HCT116 (cell line): ENCODE measurements at regions not wholly inside any gene's neighbourhood (a gene's known extent, or its start where the extent isn't known, plus 50 kb on each side); places are given as distances from the start of the nearest gene placed in this dataset.

Experiments used
- ATAC-seq: fragments of 200-7000 bp; cut with Tn5 transposase; 2 replicates; pipeline ENCODE4 v1.9.1; 2020; ENCODE audit warnings: mild to moderate bottlenecking, moderate library complexity
- BruUV-seq: library from RNA; stranded (reverse); fragments of 400-500 nt; replicated peaks from 2 replicates; lab custom pipeline; 2021; lab: Mats Ljungman, UMichigan
- CTCF ChIA-PET: fragments of 300-600 bp; sonication (Branson Sonifier 250); formaldehyde crosslinking; loops from one replicate; lab custom pipeline; 2021; ENCODE audit warnings: antibody characterized with exemption; lab: Charles Lee
- POLR2A ChIA-PET: fragments of 300-600, 350-600 bp; sonication (Branson Sonifier 250); formaldehyde crosslinking; loops from one replicate; lab custom pipeline; 2021; ENCODE audit warnings: antibody characterized with exemption; lab: Charles Lee
- RAD21 ChIA-PET, 2 experiments: fragments of 300-600 bp; sonication (Branson Sonifier 250); formaldehyde crosslinking; loops; one replicate each; lab custom pipeline; 2023; ENCODE audit warnings: low total read pairs in 2 of 2; ENCODE audit not compliant: uncharacterized antibody in 2 of 2, unreplicated experiment in 2 of 2, low non-redundant PET in 1 of 2; lab: Charles Lee
- DNase-seq: peaks from one replicate; pipeline ENCODE4 v3.0.0-alpha.2; 2010; ENCODE audit warnings: low read depth, low spot score
- H2AFZ ChIP-seq: fragments of 200-600 bp; shearing (Covaris generic), sonication (generic); 2 replicates; pipeline ENCODE4 v1.6.1; 2017; ENCODE audit warnings: low read depth, mixed run types, mixed read lengths, antibody characterized with exemption, low read length; ENCODE audit not compliant: poor library complexity, severe bottlenecking
- H3K27ac ChIP-seq: 2 replicates; pipeline ENCODE4 v1.5.1; 2012; ENCODE audit warnings: low read depth, low read length
- H3K27me3 ChIP-seq: fragments of 200-600 bp; sonication (generic); 2 replicates; pipeline ENCODE4 v1.6.1; 2016; ENCODE audit warnings: mixed run types, low read length, mixed read lengths; ENCODE audit not compliant: insufficient read depth
- H3K36me3 ChIP-seq, 2 experiments: fragments of 200-500 bp in 1 of 2; fragments of 200-600 bp in 1 of 2; sonication (Bioruptor generic) in 1 of 2; sonication (generic) in 1 of 2; 2 replicates each; pipeline versions ENCODE4 v1.5.1 to v1.6.1; 2014 to 2016; ENCODE audit warnings: low read length in 2 of 2, inconsistent platforms in 1 of 2, mixed read lengths in 1 of 2, mixed run types in 1 of 2; ENCODE audit not compliant: insufficient read depth in 2 of 2, control insufficient read depth in 1 of 2
- H3K4me1 ChIP-seq, 2 experiments: fragments of 200-600 bp in 1 of 2; sonication (generic) in 1 of 2; 2 replicates each; pipeline versions ENCODE4 v1.5.1 to v1.6.1; 2012 to 2017; ENCODE audit warnings: low read length in 2 of 2, inconsistent platforms in 1 of 2, mild to moderate bottlenecking in 1 of 2, mixed read lengths in 1 of 2, mixed run types in 1 of 2, moderate library complexity in 1 of 2; ENCODE audit not compliant: insufficient read depth in 2 of 2, control insufficient read depth in 1 of 2
- H3K4me2 ChIP-seq: fragments of 200-600 bp; sonication (generic); 2 replicates; pipeline ENCODE4 v1.6.1; 2017; ENCODE audit warnings: mixed run types, low read length, mixed read lengths
- H3K4me3 ChIP-seq, 2 experiments: fragments of 200-600 bp in 1 of 2; sonication (generic) in 1 of 2; replicated peaks in 1 of 2; 2 replicates each; pipeline ENCODE4 v1.5.1; 2011 to 2016; ENCODE audit warnings: low read length in 2 of 2, control low read depth in 1 of 2, low read depth in 1 of 2, mild to moderate bottlenecking in 1 of 2, mixed read lengths in 1 of 2, mixed run types in 1 of 2
- H3K79me2 ChIP-seq: fragments of 200-600 bp; sonication (generic); 2 replicates; pipeline ENCODE4 v1.6.1; 2017; ENCODE audit warnings: mild to moderate bottlenecking, mixed run types, low read length, moderate library complexity, mixed read lengths; ENCODE audit not compliant: insufficient read depth
- H3K9ac ChIP-seq: fragments of 200-600 bp; sonication (generic); 2 replicates; pipeline ENCODE4 v1.6.1; 2016; ENCODE audit warnings: low read length, mixed read lengths
- H3K9me2 ChIP-seq: fragments of 200-600 bp; sonication (generic), shearing (Covaris generic); 2 replicates; pipeline ENCODE4 v1.6.1; 2017; ENCODE audit warnings: mixed run types, mild to moderate bottlenecking, moderate library complexity; ENCODE audit not compliant: insufficient read depth
- H3K9me3 ChIP-seq, 2 experiments: fragments of 200-500 bp in 1 of 2; fragments of 200-600 bp in 1 of 2; sonication (Bioruptor generic) in 1 of 2; sonication (generic) in 1 of 2; 2 replicates each; pipeline ENCODE4 v1.6.1; 2014 to 2017; ENCODE audit warnings: low read length in 2 of 2, mixed read lengths in 2 of 2, inconsistent platforms in 1 of 2, low read depth in 1 of 2, mild to moderate bottlenecking in 1 of 2, mixed run types in 1 of 2, moderate library complexity in 1 of 2; ENCODE audit not compliant: control insufficient read depth in 1 of 2, insufficient read depth in 1 of 2
- H4K20me1 ChIP-seq: fragments of 200-600 bp; sonication (generic), shearing (Covaris generic); 2 replicates; pipeline ENCODE4 v1.6.1; 2017; ENCODE audit warnings: mixed run types, mild to moderate bottlenecking, moderate library complexity; ENCODE audit not compliant: insufficient read depth
- CBX3 ChIP-seq: IDR thresholded peaks from 2 replicates; pipeline ENCODE4 v1.6.1; 2012; ENCODE audit warnings: low read depth
- ELF1 ChIP-seq: IDR thresholded peaks from 2 replicates; pipeline ENCODE4 v1.6.1; 2012; ENCODE audit warnings: low read depth, borderline replicate concordance
- EZH2 ChIP-seq: fragments of 200-600 bp; sonication (generic); IDR thresholded peaks from 2 replicates; pipeline ENCODE4 v1.6.1; 2017; ENCODE audit warnings: antibody characterized with exemption, mixed run types
- FOSL1 ChIP-seq: IDR thresholded peaks from 2 replicates; pipeline ENCODE4 v1.6.1; 2012; ENCODE audit warnings: low read depth
- JUND ChIP-seq: IDR thresholded peaks from 2 replicates; pipeline ENCODE4 v1.6.1; 2012
- POLR2A ChIP-seq: IDR thresholded peaks from 2 replicates; pipeline ENCODE4 v1.7.0; 2011; ENCODE audit warnings: borderline replicate concordance; ENCODE audit not compliant: insufficient read depth, insufficient read length; ENCODE audit errors: extremely low read depth
- POLR2AphosphoS5 ChIP-seq: IDR thresholded peaks from 2 replicates; pipeline ENCODE4 v1.6.1; 2011; ENCODE audit warnings: mild to moderate bottlenecking, low read depth, low read length, moderate library complexity
- RAD21 ChIP-seq: IDR thresholded peaks from 2 replicates; pipeline ENCODE4 v1.6.1; 2012; ENCODE audit warnings: low read depth, mild to moderate bottlenecking
- SIN3A ChIP-seq: IDR thresholded peaks from 2 replicates; pipeline ENCODE4 v1.6.1; 2012; ENCODE audit warnings: low read depth
- SRF ChIP-seq: IDR thresholded peaks from 2 replicates; pipeline ENCODE4 v1.6.1; 2012; ENCODE audit warnings: low read depth
- TCF7L2 ChIP-seq: IDR thresholded peaks from 2 replicates; pipeline ENCODE4 v1.7.0; 2011; ENCODE audit warnings: borderline replicate concordance, inconsistent platforms; ENCODE audit not compliant: insufficient read depth, insufficient read length; ENCODE audit errors: extremely low read depth
- YY1 ChIP-seq: IDR thresholded peaks from 2 replicates; pipeline ENCODE4 v1.6.1; 2011; ENCODE audit warnings: low read length, low read depth, moderate library complexity, mild to moderate bottlenecking; ENCODE audit not compliant: insufficient replicate concordance; ENCODE audit errors: extremely low read depth
- ZNF274 ChIP-seq: fragments of 200-500 bp; sonication (Bioruptor generic); IDR thresholded peaks from 2 replicates; pipeline ENCODE4 v1.6.1; 2014; ENCODE audit warnings: mild to moderate bottlenecking, low read depth, low read length, inconsistent platforms
- intact Hi-C: fragments of 100-400 bp; cut with micrococcal nuclease; formaldehyde crosslinking; loops from 2 replicates; pipeline ENCODE4 v1.10.0; 2022
- TF ChIP-seq, protein P1 (sequence below), 3 experiments: fragments of 200-600 bp in 1 of 3; sonication (generic) in 1 of 3; IDR thresholded peaks in 2 of 3; conservative IDR thresholded peaks in 1 of 3; 2 replicates each; pipeline ENCODE4 v1.5.1; 2012 to 2017; ENCODE audit warnings: low read depth in 2 of 3, low read length in 2 of 3, antibody characterized with exemption in 1 of 3, borderline replicate concordance in 1 of 3, control low read depth in 1 of 3, mild to moderate bottlenecking in 1 of 3, mixed read lengths in 1 of 3, mixed run types in 1 of 3, moderate library complexity in 1 of 3; ENCODE audit not compliant: insufficient read depth in 1 of 3
- TF ChIP-seq, protein P2 (sequence below): IDR thresholded peaks from 2 replicates; pipeline ENCODE4 v1.6.1; 2012; ENCODE audit warnings: low read depth

DNA sequence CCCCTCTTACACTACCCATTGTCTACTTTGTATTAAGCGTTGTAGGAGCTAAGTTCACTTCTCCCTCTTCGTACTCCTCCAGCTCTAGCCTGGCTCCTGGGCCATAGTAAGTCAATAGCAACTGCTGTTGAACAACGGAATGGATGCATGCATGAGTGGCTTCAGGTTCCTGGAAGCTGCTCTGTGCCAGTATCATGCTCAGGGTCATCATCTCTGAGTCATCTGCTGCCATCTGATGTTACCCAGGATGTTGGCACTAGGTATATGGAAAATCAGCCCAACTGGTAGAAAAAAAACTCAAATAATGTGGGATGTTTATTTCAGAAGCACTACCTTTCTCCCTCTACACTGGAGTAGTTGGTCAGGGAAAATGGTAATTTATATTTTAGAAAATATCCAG is 536.8 kb downstream of the NPIPA7 start:
- H3K9me2 ChIP-seq, result no peaks in the 10 kb centered on the region
- no TSS peak for BruUV-seq
- no peak overlapping the region for H2AFZ ChIP-seq
- H3K27me3 ChIP-seq, result peaks cover 23% of the 10 kb centered on the region
- ChIA-PET POLR2A (no interaction called here), CTCF (no interaction called here), RAD21 (no interaction called here)
- H4K20me1 ChIP-seq, result no peaks in the 10 kb centered on the region
- intact Hi-C loops, result no loop called here
- H3K27ac ChIP-seq, result no peak overlapping the region
- H3K4me2 ChIP-seq, result no peak overlapping the region
- H3K36me3 ChIP-seq, result no peaks in the 10 kb centered on the region
- TF ChIP-seq YY1 (no peak), SIN3A (no peak), FOSL1 (no peak), POLR2AphosphoS5 (no peak)
- H3K9me3 ChIP-seq, result no peaks in the 10 kb centered on the region
- H3K4me1 ChIP-seq, result no peaks in the 10 kb centered on the region
- no peaks in the 10 kb centered on the region for H3K79me2 ChIP-seq
- no peak overlapping the region for H3K9ac ChIP-seq
- DNase-seq (no peak), ATAC-seq (no peak)
- H3K4me3 ChIP-seq, result no peak overlapping the region

DNA sequence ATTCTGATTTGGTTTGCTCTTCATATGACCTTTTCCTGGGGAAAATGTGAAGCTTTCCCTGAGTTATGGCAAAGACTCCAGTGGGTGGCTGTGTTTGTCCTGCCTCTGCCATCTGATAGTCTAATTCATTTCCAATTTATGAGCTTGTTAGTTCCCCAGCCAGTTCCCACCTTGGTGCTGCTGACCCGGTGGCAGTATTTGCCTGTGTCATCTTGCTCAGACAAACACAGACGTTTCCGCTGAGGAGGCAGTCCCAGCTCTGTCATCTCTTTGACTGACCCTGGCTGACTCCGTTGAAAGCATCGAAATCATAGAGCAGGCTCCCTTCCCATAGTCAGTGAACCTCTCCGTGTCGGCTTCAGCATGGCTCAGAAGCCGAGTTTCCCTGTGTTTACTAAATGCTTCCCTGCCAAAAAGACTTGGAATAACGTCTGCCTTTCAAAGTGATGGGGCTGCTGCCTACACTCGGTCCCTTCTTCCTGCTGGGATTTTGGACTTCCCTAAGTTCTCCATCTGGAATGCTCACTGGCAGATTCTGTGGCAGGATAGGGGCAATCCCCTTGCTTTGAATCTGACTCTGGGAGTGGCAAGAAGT is 538.3 kb downstream of the NPIPA7 start:
- Histone ChIP-seq H3K27me3 (peaks cover 29% of the 10 kb centered on the region), H3K4me2 (no peak overlapping the region), H3K9me3 (no peaks in the 10 kb centered on the region), H3K9ac (no peak overlapping the region), H3K4me3 (no peak overlapping the region), H2AFZ (no peak overlapping the region), H3K79me2 (no peaks in the 10 kb centered on the region), H4K20me1 (no peaks in the 10 kb centered on the region), H3K9me2 (no peaks in the 10 kb centered on the region), H3K36me3 (no peaks in the 10 kb centered on the region), H3K27ac (no peak overlapping the region), H3K4me1 (no peaks in the 10 kb centered on the region)
- CTCF ChIA-PET, result no interaction called here
- RAD21 ChIA-PET, result no interaction called here
- intact Hi-C loops, result no loop called here
- DNase-seq (no peak), ATAC-seq (no peak)
- POLR2A ChIA-PET, result no interaction called here
- BruUV-seq, result no TSS peak
- TF ChIP-seq, protein P1, sequence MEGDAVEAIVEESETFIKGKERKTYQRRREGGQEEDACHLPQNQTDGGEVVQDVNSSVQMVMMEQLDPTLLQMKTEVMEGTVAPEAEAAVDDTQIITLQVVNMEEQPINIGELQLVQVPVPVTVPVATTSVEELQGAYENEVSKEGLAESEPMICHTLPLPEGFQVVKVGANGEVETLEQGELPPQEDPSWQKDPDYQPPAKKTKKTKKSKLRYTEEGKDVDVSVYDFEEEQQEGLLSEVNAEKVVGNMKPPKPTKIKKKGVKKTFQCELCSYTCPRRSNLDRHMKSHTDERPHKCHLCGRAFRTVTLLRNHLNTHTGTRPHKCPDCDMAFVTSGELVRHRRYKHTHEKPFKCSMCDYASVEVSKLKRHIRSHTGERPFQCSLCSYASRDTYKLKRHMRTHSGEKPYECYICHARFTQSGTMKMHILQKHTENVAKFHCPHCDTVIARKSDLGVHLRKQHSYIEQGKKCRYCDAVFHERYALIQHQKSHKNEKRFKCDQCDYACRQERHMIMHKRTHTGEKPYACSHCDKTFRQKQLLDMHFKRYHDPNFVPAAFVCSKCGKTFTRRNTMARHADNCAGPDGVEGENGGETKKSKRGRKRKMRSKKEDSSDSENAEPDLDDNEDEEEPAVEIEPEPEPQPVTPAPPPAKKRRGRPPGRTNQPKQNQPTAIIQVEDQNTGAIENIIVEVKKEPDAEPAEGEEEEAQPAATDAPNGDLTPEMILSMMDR (IDR thresholded peaks at IDR 0.05 in 2 of 3, conservative IDR thresholded peaks at IDR 0.05 in 1 of 3; ENCODE audit: borderline replicate concordance in 1 of 3, insufficient read depth in 1 of 3, low read depth in 2 of 3, low read length in 2 of 3), result no peak
- TF ChIP-seq JUND (no peak), YY1 (no peak), RAD21 (no peak), CBX3 (no peak), ZNF274 (no peak), FOSL1 (no peak), POLR2AphosphoS5 (no peak), EZH2 (no peak), TCF7L2 (no peak), ELF1 (no peak), POLR2A (no peak), SRF (no peak)
- TF ChIP-seq, protein P2, sequence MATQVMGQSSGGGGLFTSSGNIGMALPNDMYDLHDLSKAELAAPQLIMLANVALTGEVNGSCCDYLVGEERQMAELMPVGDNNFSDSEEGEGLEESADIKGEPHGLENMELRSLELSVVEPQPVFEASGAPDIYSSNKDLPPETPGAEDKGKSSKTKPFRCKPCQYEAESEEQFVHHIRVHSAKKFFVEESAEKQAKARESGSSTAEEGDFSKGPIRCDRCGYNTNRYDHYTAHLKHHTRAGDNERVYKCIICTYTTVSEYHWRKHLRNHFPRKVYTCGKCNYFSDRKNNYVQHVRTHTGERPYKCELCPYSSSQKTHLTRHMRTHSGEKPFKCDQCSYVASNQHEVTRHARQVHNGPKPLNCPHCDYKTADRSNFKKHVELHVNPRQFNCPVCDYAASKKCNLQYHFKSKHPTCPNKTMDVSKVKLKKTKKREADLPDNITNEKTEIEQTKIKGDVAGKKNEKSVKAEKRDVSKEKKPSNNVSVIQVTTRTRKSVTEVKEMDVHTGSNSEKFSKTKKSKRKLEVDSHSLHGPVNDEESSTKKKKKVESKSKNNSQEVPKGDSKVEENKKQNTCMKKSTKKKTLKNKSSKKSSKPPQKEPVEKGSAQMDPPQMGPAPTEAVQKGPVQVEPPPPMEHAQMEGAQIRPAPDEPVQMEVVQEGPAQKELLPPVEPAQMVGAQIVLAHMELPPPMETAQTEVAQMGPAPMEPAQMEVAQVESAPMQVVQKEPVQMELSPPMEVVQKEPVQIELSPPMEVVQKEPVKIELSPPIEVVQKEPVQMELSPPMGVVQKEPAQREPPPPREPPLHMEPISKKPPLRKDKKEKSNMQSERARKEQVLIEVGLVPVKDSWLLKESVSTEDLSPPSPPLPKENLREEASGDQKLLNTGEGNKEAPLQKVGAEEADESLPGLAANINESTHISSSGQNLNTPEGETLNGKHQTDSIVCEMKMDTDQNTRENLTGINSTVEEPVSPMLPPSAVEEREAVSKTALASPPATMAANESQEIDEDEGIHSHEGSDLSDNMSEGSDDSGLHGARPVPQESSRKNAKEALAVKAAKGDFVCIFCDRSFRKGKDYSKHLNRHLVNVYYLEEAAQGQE, result no peak
